ENCODE measurements at regions not wholly inside any gene's neighbourhood (a gene's known extent, or its start where the extent isn't known, plus 50 kb on each side); places are given as distances from the start of the nearest gene placed in this dataset.

DNA sequence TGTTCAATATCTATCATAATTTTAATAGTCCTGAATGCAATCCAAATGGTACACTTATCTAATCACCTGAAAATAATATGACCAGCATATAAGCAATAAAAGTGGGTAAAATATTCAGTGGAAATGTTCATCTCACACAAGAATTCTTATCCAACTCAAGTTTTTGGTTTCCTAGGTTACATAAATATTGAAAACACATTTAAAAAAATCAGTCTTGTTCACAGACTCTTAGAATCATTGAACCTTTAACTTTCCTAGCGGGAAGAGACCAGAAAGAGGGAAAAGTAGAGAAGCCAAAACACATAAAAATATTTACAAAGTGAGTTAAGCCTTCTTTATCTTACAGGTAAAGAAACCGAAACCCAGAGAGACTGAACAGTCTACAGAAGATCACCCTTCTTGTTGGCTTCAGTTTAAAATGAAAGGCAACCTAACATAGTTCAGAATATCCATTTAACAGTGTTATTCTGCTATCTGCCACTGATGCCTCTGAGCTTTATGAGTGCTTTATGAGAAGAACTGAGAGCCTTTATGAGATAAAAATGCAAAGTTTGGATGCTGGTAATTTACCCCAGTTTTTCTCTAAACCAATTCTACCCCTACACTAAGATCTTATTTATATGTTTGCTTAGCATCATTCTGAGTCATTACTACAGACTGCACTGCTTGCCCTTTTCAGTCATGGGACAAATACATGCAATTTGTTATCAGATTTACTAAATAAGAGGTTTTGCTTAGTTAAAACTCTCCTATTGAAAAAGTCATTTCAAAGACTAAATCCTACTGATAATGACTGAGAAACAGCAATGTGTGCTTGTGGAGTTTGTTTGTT, 453.3 kb upstream of the INTU start:
- Histone ChIP-seq H3K4me3 (ENCODE audit: low read length in 3 of 3) (no peak overlapping the region), H3K9me3 (ENCODE audit: control insufficient read depth in 3 of 3, low read length in 3 of 3) (no peaks in the 10 kb centered on the region), H3K27me3 (ENCODE audit: control insufficient read depth in 3 of 3, insufficient read depth in 3 of 3, low read length in 3 of 3) (no peaks in the 10 kb centered on the region), H3K36me3 (ENCODE audit: control insufficient read depth in 3 of 3, insufficient read depth in 3 of 3, low read length in 3 of 3) (no peaks in the 10 kb centered on the region), H3K9ac (ENCODE audit: low read depth in 1 of 3, low read length in 3 of 3) (no peak overlapping the region), H3K4me1 (ENCODE audit: control insufficient read depth in 3 of 3, insufficient read depth in 3 of 3, low read length in 3 of 3) (no peaks in the 10 kb centered on the region), H3K27ac (ENCODE audit: low read depth, low read length) (no peak overlapping the region)

DNA sequence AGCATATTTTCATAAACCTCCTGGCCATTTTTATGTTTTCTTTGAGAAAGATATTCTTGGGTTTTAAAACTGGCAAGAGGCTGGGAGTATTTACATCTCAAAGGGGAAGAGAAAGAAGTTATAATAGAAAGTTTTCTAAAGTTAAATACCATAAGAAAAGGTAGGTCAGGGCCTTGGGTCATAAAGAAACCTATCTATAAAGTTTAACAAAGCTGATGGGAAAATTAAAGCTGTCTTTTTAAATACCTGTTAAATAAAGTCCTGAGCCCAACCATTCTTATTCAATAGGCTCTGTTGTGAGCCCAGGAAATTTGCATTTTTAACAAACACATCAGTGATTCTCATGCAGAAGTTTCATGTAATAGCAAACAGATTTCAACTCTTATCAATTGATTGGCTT, 451.8 kb upstream of the INTU start:
- Histone ChIP-seq H3K4me3 (ENCODE audit: low read length in 3 of 3) (no peak overlapping the region), H3K27me3 (ENCODE audit: control insufficient read depth in 3 of 3, insufficient read depth in 3 of 3, low read length in 3 of 3) (no peaks in the 10 kb centered on the region), H3K27ac (ENCODE audit: low read depth, low read length) (no peak overlapping the region), H3K9me3 (ENCODE audit: control insufficient read depth in 3 of 3, low read length in 3 of 3) (no peaks in the 10 kb centered on the region), H3K4me1 (ENCODE audit: control insufficient read depth in 3 of 3, insufficient read depth in 3 of 3, low read length in 3 of 3) (no peaks in the 10 kb centered on the region), H3K9ac (ENCODE audit: low read depth in 1 of 3, low read length in 3 of 3) (no peak overlapping the region), H3K36me3 (ENCODE audit: control insufficient read depth in 3 of 3, insufficient read depth in 3 of 3, low read length in 3 of 3) (no peaks in the 10 kb centered on the region)

DNA sequence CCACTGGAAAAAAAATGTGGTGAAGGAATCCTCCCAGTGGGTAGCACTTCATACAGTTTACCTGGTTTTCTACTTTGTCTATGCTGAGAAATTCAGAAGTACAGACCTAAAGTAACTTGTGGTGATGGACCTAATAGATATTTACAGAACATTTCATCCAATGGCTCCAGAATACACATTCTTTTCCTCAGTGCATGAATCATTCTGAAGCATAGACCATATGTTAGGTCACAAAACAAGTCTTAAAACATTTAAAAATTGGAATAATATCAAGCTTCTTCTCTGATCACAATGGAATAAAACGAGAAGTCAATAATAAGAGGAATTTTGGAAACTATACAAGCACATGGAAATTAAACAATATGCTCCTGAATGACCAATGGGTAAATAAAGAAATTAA, 450.1 kb upstream of the INTU start:
- no peaks in the 10 kb centered on the region for H3K27me3 ChIP-seq (ENCODE audit: control insufficient read depth in 3 of 3, insufficient read depth in 3 of 3, low read length in 3 of 3)
- no peaks in the 10 kb centered on the region for H3K9me3 ChIP-seq (ENCODE audit: control insufficient read depth in 3 of 3, low read length in 3 of 3)
- no peak overlapping the region for H3K9ac ChIP-seq (ENCODE audit: low read depth in 1 of 3, low read length in 3 of 3)
- H3K36me3 ChIP-seq (ENCODE audit: control insufficient read depth in 3 of 3, insufficient read depth in 3 of 3, low read length in 3 of 3): no peaks in the 10 kb centered on the region
- no peak overlapping the region for H3K4me3 ChIP-seq (ENCODE audit: low read length in 3 of 3)
- H3K4me1 ChIP-seq (ENCODE audit: control insufficient read depth in 3 of 3, insufficient read depth in 3 of 3, low read length in 3 of 3): no peaks in the 10 kb centered on the region
- H3K27ac ChIP-seq (ENCODE audit: low read depth, low read length): no peak overlapping the region

DNA sequence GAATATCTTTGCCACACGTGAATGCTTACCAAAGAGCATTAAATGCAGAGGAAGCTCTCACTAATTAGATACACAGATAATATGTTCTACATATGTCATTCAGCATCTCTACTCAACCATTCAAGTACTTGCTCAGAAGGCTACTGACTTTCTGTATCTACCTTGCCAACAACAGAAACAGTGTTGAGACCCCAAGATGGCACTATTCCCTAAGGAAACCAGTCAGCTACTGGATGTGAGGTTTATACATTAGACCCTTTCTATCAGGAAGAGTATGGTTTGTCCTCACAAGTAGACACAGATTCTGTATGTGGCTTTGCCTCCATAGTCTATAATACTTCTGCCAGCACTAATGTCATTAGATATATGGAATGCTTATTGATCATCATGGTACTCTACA, 443.9 kb upstream of the INTU start:
- Histone ChIP-seq H3K27me3 (ENCODE audit: control insufficient read depth in 3 of 3, insufficient read depth in 3 of 3, low read length in 3 of 3) (no peaks in the 10 kb centered on the region), H3K9ac (ENCODE audit: low read depth in 1 of 3, low read length in 3 of 3) (no peak overlapping the region), H3K4me3 (ENCODE audit: low read length in 3 of 3) (no peak overlapping the region), H3K4me1 (ENCODE audit: control insufficient read depth in 3 of 3, insufficient read depth in 3 of 3, low read length in 3 of 3) (no peaks in the 10 kb centered on the region), H3K9me3 (ENCODE audit: control insufficient read depth in 3 of 3, low read length in 3 of 3) (no peaks in the 10 kb centered on the region), H3K36me3 (ENCODE audit: control insufficient read depth in 3 of 3, insufficient read depth in 3 of 3, low read length in 3 of 3) (no peaks in the 10 kb centered on the region), H3K27ac (ENCODE audit: low read depth, low read length) (no peak overlapping the region)

DNA sequence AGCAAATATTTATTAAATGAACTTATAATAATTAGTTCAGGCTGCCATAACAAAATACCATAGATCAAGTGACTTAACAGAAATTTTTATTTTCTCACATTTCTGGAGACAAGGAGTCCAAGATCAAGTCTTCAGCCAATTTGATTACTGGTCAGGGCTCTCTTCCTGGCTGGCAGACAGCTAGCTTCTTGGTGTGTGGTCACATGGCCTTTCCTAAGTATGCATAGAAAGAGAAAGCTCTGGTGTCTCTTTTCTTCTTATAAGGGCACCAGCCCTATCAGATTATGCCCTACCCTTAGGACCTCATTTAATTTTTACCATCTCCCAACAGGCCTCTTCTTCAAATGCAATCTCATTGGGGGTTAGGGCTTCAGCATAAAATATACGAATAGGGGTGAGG, 438.5 kb upstream of the INTU start:
- no peak overlapping the region for H3K4me3 ChIP-seq (ENCODE audit: low read length in 3 of 3)
- H3K36me3 ChIP-seq (ENCODE audit: control insufficient read depth in 3 of 3, insufficient read depth in 3 of 3, low read length in 3 of 3): no peaks in the 10 kb centered on the region
- no peak overlapping the region for H3K9ac ChIP-seq (ENCODE audit: low read depth in 1 of 3, low read length in 3 of 3)
- H3K4me1 ChIP-seq (ENCODE audit: control insufficient read depth in 3 of 3, insufficient read depth in 3 of 3, low read length in 3 of 3): no peaks in the 10 kb centered on the region
- H3K9me3 ChIP-seq (ENCODE audit: control insufficient read depth in 3 of 3, low read length in 3 of 3): no peaks in the 10 kb centered on the region
- H3K27ac ChIP-seq (ENCODE audit: low read depth, low read length): no peak overlapping the region
- no peaks in the 10 kb centered on the region for H3K27me3 ChIP-seq (ENCODE audit: control insufficient read depth in 3 of 3, insufficient read depth in 3 of 3, low read length in 3 of 3)

DNA sequence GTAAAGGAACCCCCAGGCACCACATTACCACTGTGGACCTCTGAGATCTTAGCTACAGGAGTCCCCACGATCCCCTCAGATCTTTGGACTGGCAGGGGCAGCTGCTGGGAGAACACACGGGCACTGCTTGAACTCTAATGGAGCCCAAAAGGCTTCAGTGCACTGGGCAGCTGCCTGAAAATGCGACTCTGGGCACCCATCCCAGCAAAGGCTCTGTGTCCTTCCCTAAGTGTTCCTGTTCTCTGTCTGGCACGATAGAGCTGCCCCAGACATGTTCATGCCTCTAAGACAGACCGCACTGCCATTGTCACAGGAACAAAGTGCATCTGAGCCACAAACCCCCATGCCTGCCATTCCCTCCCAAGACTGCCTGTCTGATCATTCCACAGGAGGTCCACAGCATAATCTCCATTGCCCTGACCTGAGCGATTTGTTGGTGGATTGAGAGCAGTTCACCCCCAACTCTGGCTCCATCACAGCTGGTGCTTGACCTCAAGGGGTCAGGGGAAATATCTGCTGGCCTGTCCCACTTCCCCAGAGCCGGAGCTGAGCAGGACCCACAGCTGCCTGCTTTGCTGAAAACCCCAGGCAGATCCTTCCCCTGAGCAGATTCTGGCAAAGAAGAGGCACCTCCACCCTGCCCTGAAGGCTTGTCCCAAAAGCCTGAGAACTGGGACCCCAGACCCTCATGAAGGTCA, 436.0 kb upstream of the INTU start:
- no peaks in the 10 kb centered on the region for H3K9me3 ChIP-seq (ENCODE audit: control insufficient read depth in 3 of 3, low read length in 3 of 3)
- H3K9ac ChIP-seq (ENCODE audit: low read depth in 1 of 3, low read length in 3 of 3): no peak overlapping the region
- H3K4me3 ChIP-seq (ENCODE audit: low read length in 3 of 3): no peak overlapping the region
- no peaks in the 10 kb centered on the region for H3K36me3 ChIP-seq (ENCODE audit: control insufficient read depth in 3 of 3, insufficient read depth in 3 of 3, low read length in 3 of 3)
- H3K27me3 ChIP-seq (ENCODE audit: control insufficient read depth in 3 of 3, insufficient read depth in 3 of 3, low read length in 3 of 3): no peaks in the 10 kb centered on the region
- no peak overlapping the region for H3K27ac ChIP-seq (ENCODE audit: low read depth, low read length)
- no peaks in the 10 kb centered on the region for H3K4me1 ChIP-seq (ENCODE audit: control insufficient read depth in 3 of 3, insufficient read depth in 3 of 3, low read length in 3 of 3)

DNA sequence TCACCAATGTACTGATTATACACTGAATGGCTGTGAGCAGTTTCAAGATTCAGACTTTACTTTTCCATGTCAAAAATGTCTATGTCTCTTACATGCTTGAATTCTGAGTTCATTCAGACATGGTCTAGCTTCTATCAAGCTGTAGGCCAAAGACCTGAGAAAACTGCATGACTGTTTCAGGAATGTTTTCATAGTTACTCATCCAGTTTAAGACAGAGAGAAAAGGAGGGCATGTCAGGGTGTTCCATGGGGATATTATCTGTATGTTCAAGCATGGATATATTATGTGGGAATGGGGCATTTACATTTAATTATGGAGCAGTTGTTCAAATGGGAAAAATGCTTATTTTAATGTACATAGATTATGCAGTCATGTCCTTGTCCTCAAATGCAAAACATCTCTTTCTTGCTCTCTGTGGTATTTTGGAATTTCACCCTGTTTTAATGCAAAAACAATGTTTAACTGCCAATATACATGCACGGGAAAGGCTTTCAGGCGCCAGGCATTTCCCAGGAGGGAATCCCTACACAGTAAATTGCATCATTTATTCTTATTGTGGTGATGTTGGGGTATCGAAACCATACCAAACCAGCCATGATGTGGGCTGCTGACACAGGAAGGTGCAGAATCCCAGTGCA, 429.1 kb upstream of the INTU start:
- H3K4me1 ChIP-seq (ENCODE audit: control insufficient read depth in 3 of 3, insufficient read depth in 3 of 3, low read length in 3 of 3): peaks cover 0 to 4% (median 0%) of the 10 kb centered on the region in 3 donors
- H3K4me3 ChIP-seq (ENCODE audit: low read length in 3 of 3): no peak overlapping the region
- H3K36me3 ChIP-seq (ENCODE audit: control insufficient read depth in 3 of 3, insufficient read depth in 3 of 3, low read length in 3 of 3): no peaks in the 10 kb centered on the region
- H3K27me3 ChIP-seq (ENCODE audit: control insufficient read depth in 3 of 3, insufficient read depth in 3 of 3, low read length in 3 of 3): no peaks in the 10 kb centered on the region
- no peaks in the 10 kb centered on the region for H3K9me3 ChIP-seq (ENCODE audit: control insufficient read depth in 3 of 3, low read length in 3 of 3)
- H3K9ac ChIP-seq (ENCODE audit: low read depth in 1 of 3, low read length in 3 of 3): no peak overlapping the region
- H3K27ac ChIP-seq (ENCODE audit: low read depth, low read length): no peak overlapping the region

DNA sequence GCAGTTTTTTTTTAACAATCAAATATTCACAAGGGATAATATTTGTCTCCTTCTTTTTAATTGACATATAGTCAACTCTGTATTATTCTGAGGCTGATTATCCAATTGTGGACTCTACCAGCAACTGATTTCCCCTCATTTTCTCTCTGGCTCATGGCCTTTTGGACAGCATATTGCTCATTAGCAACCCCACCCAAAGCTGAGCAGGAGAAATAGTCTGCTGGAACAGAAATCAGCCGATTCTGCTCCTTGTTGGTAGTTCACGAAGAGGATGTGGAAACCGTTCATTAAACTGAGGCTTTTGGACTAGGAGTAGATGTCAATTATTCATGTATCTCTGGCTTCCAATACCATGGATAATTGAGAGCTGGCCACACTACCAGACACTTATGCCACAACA, 428.4 kb upstream of the INTU start:
- H3K36me3 ChIP-seq (ENCODE audit: control insufficient read depth in 3 of 3, insufficient read depth in 3 of 3, low read length in 3 of 3): no peaks in the 10 kb centered on the region
- no peaks in the 10 kb centered on the region for H3K9me3 ChIP-seq (ENCODE audit: control insufficient read depth in 3 of 3, low read length in 3 of 3)
- no peak overlapping the region for H3K27ac ChIP-seq (ENCODE audit: low read depth, low read length)
- peaks cover 0 to 4% (median 0%) of the 10 kb centered on the region in 3 donors for H3K4me1 ChIP-seq (ENCODE audit: control insufficient read depth in 3 of 3, insufficient read depth in 3 of 3, low read length in 3 of 3)
- no peaks in the 10 kb centered on the region for H3K27me3 ChIP-seq (ENCODE audit: control insufficient read depth in 3 of 3, insufficient read depth in 3 of 3, low read length in 3 of 3)
- no peak overlapping the region for H3K9ac ChIP-seq (ENCODE audit: low read depth in 1 of 3, low read length in 3 of 3)
- H3K4me3 ChIP-seq (ENCODE audit: low read length in 3 of 3): no peak overlapping the region

DNA sequence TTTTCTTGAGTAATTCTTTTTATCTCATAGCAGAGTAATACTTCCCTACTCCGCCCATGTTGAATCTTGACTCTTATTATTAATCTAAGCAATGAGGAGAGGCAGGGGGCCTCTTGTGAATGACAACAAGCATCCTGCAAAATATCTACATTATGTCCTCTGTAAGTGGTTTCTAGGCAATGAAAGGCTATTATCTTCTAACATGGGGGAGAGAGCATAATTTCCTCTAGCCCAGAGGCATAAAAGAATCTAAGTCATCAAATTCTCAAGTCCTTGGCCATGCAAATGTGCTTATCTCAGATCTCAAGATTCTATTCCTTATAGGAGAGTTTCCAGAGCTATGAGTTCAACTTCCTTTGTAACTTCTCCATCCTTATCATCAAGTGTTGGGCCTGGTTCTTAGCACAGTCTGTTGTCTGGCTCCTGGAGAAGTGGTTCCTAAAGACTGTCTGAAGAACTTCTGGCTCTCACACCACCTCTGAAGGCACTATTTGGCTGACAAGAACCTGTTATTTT, 423.1 kb upstream of the INTU start:
- no peaks in the 10 kb centered on the region for H3K9me3 ChIP-seq (ENCODE audit: control insufficient read depth in 3 of 3, low read length in 3 of 3)
- H3K27me3 ChIP-seq (ENCODE audit: control insufficient read depth in 3 of 3, insufficient read depth in 3 of 3, low read length in 3 of 3): no peaks in the 10 kb centered on the region
- H3K4me3 ChIP-seq (ENCODE audit: low read length in 3 of 3): no peak overlapping the region
- peaks cover 0 to 5% (median 0%) of the 10 kb centered on the region in 3 donors for H3K4me1 ChIP-seq (ENCODE audit: control insufficient read depth in 3 of 3, insufficient read depth in 3 of 3, low read length in 3 of 3)
- H3K36me3 ChIP-seq (ENCODE audit: control insufficient read depth in 3 of 3, insufficient read depth in 3 of 3, low read length in 3 of 3): no peaks in the 10 kb centered on the region
- no peak overlapping the region for H3K9ac ChIP-seq (ENCODE audit: low read depth in 1 of 3, low read length in 3 of 3)
- no peak overlapping the region for H3K27ac ChIP-seq (ENCODE audit: low read depth, low read length)
